ENCODE measurements at regions not wholly inside any gene's neighbourhood (a gene's known extent, or its start where the extent isn't known, plus 50 kb on each side); places are given as distances from the start of the nearest gene placed in this dataset.

- no peaks in the 10 kb centered on the region for H3K36me3 Mint-ChIP-seq (ENCODE audit: low read depth)
- H3K27me3 Mint-ChIP-seq (ENCODE audit: insufficient read depth) = no peaks in the 10 kb centered on the region
- Histone ChIP-seq H3K27me3 (ENCODE audit: control insufficient read depth, insufficient read depth, low read length, poor library complexity, severe bottlenecking) (no peaks in the 10 kb centered on the region), H3K9ac (ENCODE audit: extremely low read depth, low read length, poor library complexity, severe bottlenecking) (peak overlapping the region; percentile 59), H3K27ac (ENCODE audit: low read depth, low read length) (peak overlapping the region; percentile 87), H3K4me1 (ENCODE audit: control insufficient read depth, insufficient read depth, low read length) (peaks cover 16% of the 10 kb centered on the region), H3K4me3 (ENCODE audit: low read length) (peak overlapping the region; percentile 11), H3K9me3 (ENCODE audit: control insufficient read depth, low read length) (no peaks in the 10 kb centered on the region), H3K36me3 (ENCODE audit: control insufficient read depth, insufficient read depth, low read length) (no peaks in the 10 kb centered on the region)
- peak overlapping the region; percentile 99 for H3K27ac Mint-ChIP-seq
- WGBS, 2 experiments (ENCODE audit: insufficient coverage in 1 of 2, insufficient read length in 1 of 2) = 33 to 49% methylated on average over 6 to 11 of the region's 11 CpGs
- H3K4me1 Mint-ChIP-seq = peaks cover 29% of the 10 kb centered on the region
- H3K4me3 Mint-ChIP-seq = peak overlapping the region; percentile 11
- DNase-seq = peak; percentile 92
- H3K9me3 Mint-ChIP-seq = peaks cover 2% of the 10 kb centered on the region
- TF ChIP-seq, protein P1, sequence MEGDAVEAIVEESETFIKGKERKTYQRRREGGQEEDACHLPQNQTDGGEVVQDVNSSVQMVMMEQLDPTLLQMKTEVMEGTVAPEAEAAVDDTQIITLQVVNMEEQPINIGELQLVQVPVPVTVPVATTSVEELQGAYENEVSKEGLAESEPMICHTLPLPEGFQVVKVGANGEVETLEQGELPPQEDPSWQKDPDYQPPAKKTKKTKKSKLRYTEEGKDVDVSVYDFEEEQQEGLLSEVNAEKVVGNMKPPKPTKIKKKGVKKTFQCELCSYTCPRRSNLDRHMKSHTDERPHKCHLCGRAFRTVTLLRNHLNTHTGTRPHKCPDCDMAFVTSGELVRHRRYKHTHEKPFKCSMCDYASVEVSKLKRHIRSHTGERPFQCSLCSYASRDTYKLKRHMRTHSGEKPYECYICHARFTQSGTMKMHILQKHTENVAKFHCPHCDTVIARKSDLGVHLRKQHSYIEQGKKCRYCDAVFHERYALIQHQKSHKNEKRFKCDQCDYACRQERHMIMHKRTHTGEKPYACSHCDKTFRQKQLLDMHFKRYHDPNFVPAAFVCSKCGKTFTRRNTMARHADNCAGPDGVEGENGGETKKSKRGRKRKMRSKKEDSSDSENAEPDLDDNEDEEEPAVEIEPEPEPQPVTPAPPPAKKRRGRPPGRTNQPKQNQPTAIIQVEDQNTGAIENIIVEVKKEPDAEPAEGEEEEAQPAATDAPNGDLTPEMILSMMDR (conservative IDR thresholded peaks at IDR 0.05) = no peak
Measured at GRCh38 chr10:21364196-21365114, 161.0 kb downstream of the SKIDA1 start.

- TF ChIP-seq, protein P1 (conservative IDR thresholded peaks at IDR 0.05) = no peak
- H3K36me3 ChIP-seq (ENCODE audit: control insufficient read depth, insufficient read depth, low read length) = no peaks in the 10 kb centered on the region
- peak overlapping the region; percentile 11 for H3K4me3 ChIP-seq (ENCODE audit: low read length)
- peaks cover 16% of the 10 kb centered on the region for H3K4me1 ChIP-seq (ENCODE audit: control insufficient read depth, insufficient read depth, low read length)
- peak overlapping the region; percentile 99 for H3K27ac Mint-ChIP-seq
- H3K27ac ChIP-seq (ENCODE audit: low read depth, low read length) = peak overlapping the region; percentile 87
- H3K27me3 ChIP-seq (ENCODE audit: control insufficient read depth, insufficient read depth, low read length, poor library complexity, severe bottlenecking) = no peaks in the 10 kb centered on the region
- peaks cover 2% of the 10 kb centered on the region for H3K9me3 Mint-ChIP-seq
- no peaks in the 10 kb centered on the region for H3K9me3 ChIP-seq (ENCODE audit: control insufficient read depth, low read length)
- H3K9ac ChIP-seq (ENCODE audit: extremely low read depth, low read length, poor library complexity, severe bottlenecking) = peak overlapping the region; percentile 59
- WGBS, 2 experiments (ENCODE audit: insufficient coverage in 1 of 2, insufficient read length in 1 of 2) = 67 to 71% methylated on average over 1 to 3 of the region's 3 CpGs
- DNase-seq = peak; percentile 22
- peaks cover 33% of the 10 kb centered on the region for H3K4me1 Mint-ChIP-seq
- H3K36me3 Mint-ChIP-seq (ENCODE audit: low read depth) = no peaks in the 10 kb centered on the region
- H3K27me3 Mint-ChIP-seq (ENCODE audit: insufficient read depth) = no peaks in the 10 kb centered on the region
- H3K4me3 Mint-ChIP-seq = peak overlapping the region; percentile 11
Measured at GRCh38 chr10:21363731-21364104, 161.8 kb downstream of the SKIDA1 start.

- H3K9ac ChIP-seq (ENCODE audit: extremely low read depth, low read length, poor library complexity, severe bottlenecking) = peak overlapping the region; percentile 59
- Mint-ChIP-seq H3K4me3 (no peak overlapping the region), H3K9me3 (peaks cover 2% of the 10 kb centered on the region), H3K27ac (peak overlapping the region; percentile 99), H3K4me1 (peaks cover 33% of the 10 kb centered on the region), H3K36me3 (ENCODE audit: low read depth) (no peaks in the 10 kb centered on the region), H3K27me3 (ENCODE audit: insufficient read depth) (no peaks in the 10 kb centered on the region)
- peaks cover 16% of the 10 kb centered on the region for H3K4me1 ChIP-seq (ENCODE audit: control insufficient read depth, insufficient read depth, low read length)
- H3K27me3 ChIP-seq (ENCODE audit: control insufficient read depth, insufficient read depth, low read length, poor library complexity, severe bottlenecking) = no peaks in the 10 kb centered on the region
- H3K27ac ChIP-seq (ENCODE audit: low read depth, low read length) = peak overlapping the region; percentile 87
- H3K36me3 ChIP-seq (ENCODE audit: control insufficient read depth, insufficient read depth, low read length) = no peaks in the 10 kb centered on the region
- no peaks in the 10 kb centered on the region for H3K9me3 ChIP-seq (ENCODE audit: control insufficient read depth, low read length)
- H3K4me3 ChIP-seq (ENCODE audit: low read length) = peak overlapping the region; percentile 11
- WGBS, 2 experiments (ENCODE audit: insufficient coverage in 1 of 2, insufficient read length in 1 of 2) = 50 to 63% methylated on average over 3 to 4 of the region's 4 CpGs
- TF ChIP-seq, protein P1 (conservative IDR thresholded peaks at IDR 0.05) = no peak
- DNase-seq = peak; percentile 35
Measured at GRCh38 chr10:21363092-21363730, 162.3 kb downstream of the SKIDA1 start.

All from endodermal cell (in vitro differentiated cells).